ENCODE measurements at regions not wholly inside any gene's neighbourhood (a gene's known extent, or its start where the extent isn't known, plus 50 kb on each side); places are given as distances from the start of the nearest gene placed in this dataset.

- H3K27me3 ChIP-seq (ENCODE audit: control insufficient read depth in 1 of 2, insufficient read depth in 2 of 2, low read length in 2 of 2): no peaks in the 10 kb centered on the region
- no peaks in the 10 kb centered on the region for H3K9me3 ChIP-seq (ENCODE audit: low read length)
- ChIA-PET CTCF (ENCODE audit: low intra/inter-chr PET ratio, low total read pairs) (no interaction called here), POLR2A (no interaction called here)
- WGBS (ENCODE audit: low lambda C conversion rate): 50% methylated on average over 6 of the region's 6 CpGs
- H3K4me3 ChIP-seq (replicated peaks in 1 of 3; ENCODE audit: insufficient read depth in 1 of 3, low read depth in 2 of 3, low read length in 3 of 3): no peak overlapping the region
- H3K79me2 ChIP-seq (ENCODE audit: insufficient read depth, low read length): no peaks in the 10 kb centered on the region
- H4K20me1 ChIP-seq (ENCODE audit: insufficient read depth, low read length): no peaks in the 10 kb centered on the region
- no peak overlapping the region for H3K9ac ChIP-seq (ENCODE audit: insufficient read depth, low read depth, low read length)
- DNase-seq (ENCODE audit: low spot score) (no peak), FAIRE-seq (no peak), ATAC-seq (no peak)
- TF ChIP-seq TBP (CRISPR knock-in tag; IDR thresholded peaks at IDR 0.05) (no peak), CREBL2 (CRISPR knock-in tag; IDR thresholded peaks at IDR 0.05; ENCODE audit: borderline replicate concordance) (no peak)
- BruUV-seq (replicated peaks): no TSS peak
- no peaks in the 10 kb centered on the region for H3K36me3 ChIP-seq (replicated peaks in 1 of 2; ENCODE audit: control insufficient read depth in 1 of 2, insufficient read depth in 2 of 2, low read length in 2 of 2)
- no peaks in the 10 kb centered on the region for H3K4me1 ChIP-seq (ENCODE audit: insufficient read depth, low read length)
- no peak overlapping the region for H3K4me2 ChIP-seq (ENCODE audit: low read depth, low read length)
- H3K27ac ChIP-seq (ENCODE audit: extremely low read length, insufficient read depth, low read length): no peak overlapping the region
- intact Hi-C loops (cut with micrococcal nuclease; ENCODE audit: unreplicated experiment): no loop called here
- in situ Hi-C loops (cut with HindIII; ENCODE audit: extremely low pct_ligation_motif_present, low pct_unique_long_range_greater_than_20kb): no loop called here
- no peak overlapping the region for H2AFZ ChIP-seq (ENCODE audit: low read length)
Observed at GRCh38 chr2:226631671-226632070, 167.9 kb downstream of the IRS1 start.

GRCh38 chr2:226631187-226631586 lies 168.4 kb downstream of the IRS1 start:
- Histone ChIP-seq H3K4me2 (ENCODE audit: low read depth, low read length) (no peak overlapping the region), H3K27me3 (ENCODE audit: control insufficient read depth in 1 of 2, insufficient read depth in 2 of 2, low read length in 2 of 2) (no peaks in the 10 kb centered on the region), H3K9ac (ENCODE audit: insufficient read depth, low read depth, low read length) (no peak overlapping the region), H3K9me3 (ENCODE audit: low read length) (no peaks in the 10 kb centered on the region), H3K4me3 (replicated peaks in 1 of 3; ENCODE audit: insufficient read depth in 1 of 3, low read depth in 2 of 3, low read length in 3 of 3) (no peak overlapping the region), H3K79me2 (ENCODE audit: insufficient read depth, low read length) (no peaks in the 10 kb centered on the region), H3K4me1 (ENCODE audit: insufficient read depth, low read length) (no peaks in the 10 kb centered on the region), H3K36me3 (replicated peaks in 1 of 2; ENCODE audit: control insufficient read depth in 1 of 2, insufficient read depth in 2 of 2, low read length in 2 of 2) (no peaks in the 10 kb centered on the region), H4K20me1 (ENCODE audit: insufficient read depth, low read length) (no peaks in the 10 kb centered on the region), H3K27ac (ENCODE audit: extremely low read length, insufficient read depth, low read length) (no peak overlapping the region), H2AFZ (ENCODE audit: low read length) (no peak overlapping the region)
- ChIA-PET POLR2A (no interaction called here), CTCF (ENCODE audit: low intra/inter-chr PET ratio, low total read pairs) (no interaction called here)
- in situ Hi-C loops (cut with HindIII; ENCODE audit: extremely low pct_ligation_motif_present, low pct_unique_long_range_greater_than_20kb): no loop called here
- BruUV-seq (replicated peaks): no TSS peak
- 91% methylated on average over 3 of the region's 3 CpGs for WGBS (ENCODE audit: low lambda C conversion rate)
- TF ChIP-seq SAFB2 (CRISPR knock-in tag; IDR thresholded peaks at IDR 0.05; ENCODE audit: borderline replicate concordance, low read depth): no peak
- no peak for TF ChIP-seq ZNF674 (CRISPR knock-in tag; IDR thresholded peaks at IDR 0.05; ENCODE audit: low read depth)
- TF ChIP-seq TEAD2 (CRISPR knock-in tag; IDR thresholded peaks at IDR 0.05): no peak
- no peak for TF ChIP-seq ZSCAN30 (CRISPR knock-in tag; IDR thresholded peaks at IDR 0.05)
- TF ChIP-seq ZNF816 (CRISPR knock-in tag; IDR thresholded peaks at IDR 0.05; ENCODE audit: borderline replicate concordance): no peak
- no peak for TF ChIP-seq ZC3H13 (CRISPR knock-in tag; IDR thresholded peaks at IDR 0.05)
- TF ChIP-seq NFYB (CRISPR knock-in tag; IDR thresholded peaks at IDR 0.05): no peak
- ATAC-seq (no peak), DNase-seq (ENCODE audit: low spot score) (no peak), FAIRE-seq (no peak)
- intact Hi-C loops (cut with micrococcal nuclease; ENCODE audit: unreplicated experiment): no loop called here
